OCI-LY1 (cell line): ENCODE measurements at regions not wholly inside any gene's neighbourhood (a gene's known extent, or its start where the extent isn't known, plus 50 kb on each side); places are given as distances from the start of the nearest gene placed in this dataset.

Source experiments
- H2AFZ ChIP-seq: fragments of 200-600 bp; sonication (generic), shearing (Covaris generic); 2 replicates; pipeline ENCODE4 v1.6.0; 2014; ENCODE audit warnings: antibody characterized with exemption, mild to moderate bottlenecking, low read length
- H3F3A ChIP-seq: fragments of 200-600 bp; sonication (generic), shearing (Covaris generic); 2 replicates; pipeline ENCODE4 v1.6.0; 2014; ENCODE audit warnings: mild to moderate bottlenecking, antibody characterized with exemption, low read length, moderate library complexity; ENCODE audit not compliant: insufficient read depth
- H3K27ac ChIP-seq: fragments of 200-600 bp; sonication (generic); 2 replicates; pipeline ENCODE4 v1.5.1; 2014; ENCODE audit warnings: low read length, mixed run types, mild to moderate bottlenecking, low read depth; ENCODE audit not compliant: poor library complexity, severe bottlenecking
- H3K27me3 ChIP-seq: fragments of 200-600 bp; sonication (generic); 2 replicates; pipeline ENCODE4 v1.6.0; 2014; ENCODE audit warnings: antibody characterized with exemption, mild to moderate bottlenecking, low read length, moderate library complexity; ENCODE audit not compliant: insufficient read depth
- H3K36me3 ChIP-seq: fragments of 200-600 bp; sonication (generic); 2 replicates; pipeline ENCODE4 v1.6.1; 2014; ENCODE audit warnings: mild to moderate bottlenecking, antibody characterized with exemption, low read length, moderate library complexity, mixed read lengths; ENCODE audit not compliant: insufficient read depth
- H3K4me1 ChIP-seq: fragments of 200-600 bp; sonication (generic); 2 replicates; pipeline ENCODE4 v1.5.1; 2014; ENCODE audit warnings: mild to moderate bottlenecking, low read length, moderate library complexity; ENCODE audit not compliant: insufficient read depth, severe bottlenecking
- H3K4me2 ChIP-seq: fragments of 200-600 bp; sonication (generic), shearing (Covaris generic); 2 replicates; pipeline ENCODE4 v1.6.1; 2014; ENCODE audit warnings: low read length
- H3K4me3 ChIP-seq: fragments of 200-600 bp; sonication (generic); 2 replicates; pipeline ENCODE4 v1.5.1; 2014; ENCODE audit warnings: low read length, low read depth, mild to moderate bottlenecking, mixed read lengths; ENCODE audit not compliant: poor library complexity, severe bottlenecking
- H3K79me2 ChIP-seq: fragments of 200-600 bp; shearing (Covaris generic); 2 replicates; pipeline ENCODE4 v1.6.1; 2016; ENCODE audit warnings: mixed run types, low read length, mixed read lengths; ENCODE audit not compliant: insufficient read depth
- H3K9ac ChIP-seq: fragments of 200-600 bp; sonication (generic), shearing (Covaris generic); 2 replicates; pipeline ENCODE4 v1.6.1; 2014; ENCODE audit warnings: mild to moderate bottlenecking, low read length, mixed read lengths
- H3K9me2 ChIP-seq: fragments of 200-600 bp; sonication (generic), shearing (Covaris generic); 2 replicates; pipeline ENCODE4 v1.6.1; 2014; ENCODE audit warnings: low read depth, mild to moderate bottlenecking, low read length, mixed read lengths
- H3K9me3 ChIP-seq: fragments of 200-600 bp; shearing (Covaris generic); 2 replicates; pipeline ENCODE4 v1.6.1; 2014; ENCODE audit warnings: low read length, mixed read lengths
- H4K20me1 ChIP-seq: fragments of 200-600 bp; sonication (generic), shearing (Covaris generic); 2 replicates; pipeline ENCODE4 v1.6.0; 2016; ENCODE audit warnings: mild to moderate bottlenecking, low read length; ENCODE audit not compliant: insufficient read depth
- EZH2 ChIP-seq: fragments of 200-600 bp; sonication (generic), shearing (Covaris generic); IDR thresholded peaks from 2 replicates; pipeline ENCODE4 v1.8.0; 2017; ENCODE audit warnings: borderline replicate concordance, mixed run types, mild to moderate bottlenecking, antibody characterized with exemption, low read length, moderate library complexity, mixed read lengths
- TF ChIP-seq, protein P1 (sequence below): fragments of 200-600 bp; sonication (generic), shearing (Covaris generic); IDR thresholded peaks from 2 replicates; pipeline ENCODE4 v1.5.1; 2017; ENCODE audit warnings: mild to moderate bottlenecking, antibody characterized with exemption, low read length, moderate library complexity, mixed read lengths

DNA sequence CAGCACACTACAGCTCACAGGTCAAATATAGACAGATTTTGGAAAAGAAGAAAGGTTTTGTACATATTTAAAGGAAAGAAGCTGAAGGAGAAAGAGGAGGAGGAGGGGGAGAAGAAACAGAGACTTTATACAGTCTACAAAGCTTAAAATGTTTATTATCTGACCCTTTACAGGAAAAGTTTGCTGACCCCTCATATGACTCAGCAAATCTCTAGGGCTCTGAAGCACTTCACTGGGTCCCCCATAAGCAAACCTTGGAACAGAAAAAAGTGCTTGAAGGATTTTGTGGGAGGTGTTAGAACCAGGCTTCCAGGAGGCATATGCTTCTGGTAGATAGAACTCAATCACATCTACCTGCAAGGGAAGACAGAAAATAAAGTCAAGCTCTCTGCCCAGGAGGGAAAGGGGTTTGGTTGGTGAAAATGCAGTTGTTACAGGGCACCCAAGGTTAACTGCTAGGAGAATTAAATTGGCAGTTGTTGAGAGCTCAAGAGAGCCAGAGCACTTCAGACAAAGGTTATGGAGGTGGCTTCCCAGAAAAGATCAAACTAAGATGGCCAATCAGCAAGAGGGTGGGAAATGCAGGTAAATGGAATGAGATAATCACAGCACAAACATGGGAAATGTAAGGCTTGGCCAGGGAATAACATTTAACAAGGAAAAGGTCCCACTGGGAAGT is 207.4 kb upstream of the SGK1 start:
- H3K4me1 ChIP-seq, result no peaks in the 10 kb centered on the region
- no peaks in the 10 kb centered on the region for H3K79me2 ChIP-seq
- no peaks in the 10 kb centered on the region for H3F3A ChIP-seq
- no peaks in the 10 kb centered on the region for H3K9me2 ChIP-seq
- no peak overlapping the region for H2AFZ ChIP-seq
- H3K9me3 ChIP-seq, result no peaks in the 10 kb centered on the region
- H3K27me3 ChIP-seq, result no peaks in the 10 kb centered on the region
- H4K20me1 ChIP-seq, result no peaks in the 10 kb centered on the region
- H3K4me3 ChIP-seq, result no peak overlapping the region
- H3K9ac ChIP-seq, result no peak overlapping the region
- no peak overlapping the region for H3K27ac ChIP-seq
- TF ChIP-seq EZH2, result no peak
- TF ChIP-seq, protein P1, sequence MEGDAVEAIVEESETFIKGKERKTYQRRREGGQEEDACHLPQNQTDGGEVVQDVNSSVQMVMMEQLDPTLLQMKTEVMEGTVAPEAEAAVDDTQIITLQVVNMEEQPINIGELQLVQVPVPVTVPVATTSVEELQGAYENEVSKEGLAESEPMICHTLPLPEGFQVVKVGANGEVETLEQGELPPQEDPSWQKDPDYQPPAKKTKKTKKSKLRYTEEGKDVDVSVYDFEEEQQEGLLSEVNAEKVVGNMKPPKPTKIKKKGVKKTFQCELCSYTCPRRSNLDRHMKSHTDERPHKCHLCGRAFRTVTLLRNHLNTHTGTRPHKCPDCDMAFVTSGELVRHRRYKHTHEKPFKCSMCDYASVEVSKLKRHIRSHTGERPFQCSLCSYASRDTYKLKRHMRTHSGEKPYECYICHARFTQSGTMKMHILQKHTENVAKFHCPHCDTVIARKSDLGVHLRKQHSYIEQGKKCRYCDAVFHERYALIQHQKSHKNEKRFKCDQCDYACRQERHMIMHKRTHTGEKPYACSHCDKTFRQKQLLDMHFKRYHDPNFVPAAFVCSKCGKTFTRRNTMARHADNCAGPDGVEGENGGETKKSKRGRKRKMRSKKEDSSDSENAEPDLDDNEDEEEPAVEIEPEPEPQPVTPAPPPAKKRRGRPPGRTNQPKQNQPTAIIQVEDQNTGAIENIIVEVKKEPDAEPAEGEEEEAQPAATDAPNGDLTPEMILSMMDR, result no peak
- no peaks in the 10 kb centered on the region for H3K36me3 ChIP-seq
- no peak overlapping the region for H3K4me2 ChIP-seq

DNA sequence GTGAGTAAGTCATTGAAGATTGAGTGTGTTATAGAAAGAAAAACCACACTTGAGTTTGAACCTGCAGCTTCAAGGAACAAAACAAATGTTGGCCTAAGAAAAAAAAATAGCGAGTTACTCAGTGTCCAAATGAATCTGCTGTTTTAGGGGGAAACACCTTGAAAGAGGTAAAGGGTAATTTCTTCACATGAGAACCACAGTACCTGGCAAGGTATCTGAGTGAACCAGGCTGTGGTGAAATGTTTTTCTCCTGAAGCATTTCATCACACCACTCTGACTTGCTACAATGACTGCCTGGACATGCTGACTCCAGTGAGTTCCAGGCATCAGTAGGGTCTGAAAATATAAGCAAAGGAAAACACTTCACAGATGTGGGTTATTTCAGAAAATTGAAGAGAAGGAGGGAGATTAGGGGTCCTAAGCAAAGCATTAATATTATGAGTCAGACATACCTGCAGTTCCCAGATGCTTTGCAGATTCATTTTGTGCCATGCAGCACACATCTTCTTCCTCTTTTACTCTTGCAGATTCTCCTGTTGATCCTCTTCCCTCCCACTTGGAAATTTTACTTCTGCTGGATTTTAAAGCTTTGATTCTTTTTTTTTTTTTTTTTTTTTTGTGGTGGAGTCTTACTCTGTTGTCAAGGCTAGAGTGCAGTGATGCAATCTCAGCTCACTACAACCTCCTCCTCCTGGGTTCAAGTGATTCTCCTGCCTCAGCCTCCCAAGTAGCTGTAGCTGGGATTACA is 206.2 kb upstream of the SGK1 start:
- no peak for TF ChIP-seq EZH2
- TF ChIP-seq, protein P1, result no peak
- Histone ChIP-seq H3K4me1 (peaks cover 4% of the 10 kb centered on the region), H3F3A (no peaks in the 10 kb centered on the region), H3K9ac (no peak overlapping the region), H3K36me3 (no peaks in the 10 kb centered on the region), H3K4me2 (no peak overlapping the region), H3K4me3 (no peak overlapping the region), H3K27ac (no peak overlapping the region), H4K20me1 (no peaks in the 10 kb centered on the region), H3K9me2 (no peaks in the 10 kb centered on the region), H3K79me2 (no peaks in the 10 kb centered on the region), H2AFZ (no peak overlapping the region), H3K9me3 (no peaks in the 10 kb centered on the region), H3K27me3 (no peaks in the 10 kb centered on the region)

DNA sequence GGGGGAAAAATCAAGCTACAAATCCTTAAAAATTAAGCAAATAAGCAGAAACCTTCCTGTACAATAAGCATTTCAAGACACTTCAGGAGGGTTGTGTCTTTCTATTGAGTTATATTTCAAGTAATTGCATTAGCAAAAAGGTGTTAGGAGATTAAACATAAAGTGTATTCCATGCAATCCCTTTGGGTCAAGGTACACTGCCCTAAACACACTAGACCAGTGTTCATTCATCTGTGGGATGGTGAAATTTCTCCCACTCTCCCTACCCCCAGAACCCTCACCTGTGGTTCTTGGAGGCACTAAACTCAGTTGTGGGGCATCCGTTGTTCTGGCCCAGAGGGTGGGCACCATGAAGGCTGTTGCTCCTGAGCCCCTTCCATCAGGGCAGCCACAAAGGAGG is 205.1 kb upstream of the SGK1 start:
- Histone ChIP-seq H3K79me2 (no peaks in the 10 kb centered on the region), H3K9me2 (no peaks in the 10 kb centered on the region), H3K4me3 (no peak overlapping the region), H3K27me3 (no peaks in the 10 kb centered on the region), H2AFZ (no peak overlapping the region), H3K9me3 (no peaks in the 10 kb centered on the region), H3F3A (no peaks in the 10 kb centered on the region), H3K9ac (no peak overlapping the region), H3K4me1 (peaks cover 4% of the 10 kb centered on the region), H3K27ac (no peak overlapping the region), H3K36me3 (no peaks in the 10 kb centered on the region), H4K20me1 (no peaks in the 10 kb centered on the region), H3K4me2 (no peak overlapping the region)
- TF ChIP-seq EZH2, result no peak
- TF ChIP-seq, protein P1, result no peak
